ENCODE measurements at regions not wholly inside any gene's neighbourhood (a gene's known extent, or its start where the extent isn't known, plus 50 kb on each side); places are given as distances from the start of the nearest gene placed in this dataset.
A peak's percentile ranks its signal among the peaks of the same experiment; 100 is the strongest.

DNA sequence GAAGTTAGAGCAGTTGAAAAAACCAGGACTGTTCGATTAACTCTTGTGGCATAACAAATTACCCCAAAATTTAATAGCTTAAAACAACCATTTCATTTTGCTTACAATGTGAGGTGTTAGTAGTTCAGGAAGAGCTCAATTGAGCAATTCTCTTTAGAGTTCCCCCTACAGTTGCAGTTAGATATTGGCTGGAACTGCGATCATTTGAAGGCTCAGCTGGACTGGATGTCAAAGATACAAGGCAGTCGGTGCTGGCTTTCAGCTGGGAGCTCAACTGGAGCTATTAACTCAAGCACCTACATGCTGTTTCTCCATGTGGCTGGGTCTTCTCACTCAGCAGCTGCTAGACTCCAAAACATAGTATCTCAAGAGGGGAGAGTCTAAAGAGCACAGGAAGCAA is 96.0 kb upstream of the LOC128125822 start:
- TF ChIP-seq, protein P1, sequence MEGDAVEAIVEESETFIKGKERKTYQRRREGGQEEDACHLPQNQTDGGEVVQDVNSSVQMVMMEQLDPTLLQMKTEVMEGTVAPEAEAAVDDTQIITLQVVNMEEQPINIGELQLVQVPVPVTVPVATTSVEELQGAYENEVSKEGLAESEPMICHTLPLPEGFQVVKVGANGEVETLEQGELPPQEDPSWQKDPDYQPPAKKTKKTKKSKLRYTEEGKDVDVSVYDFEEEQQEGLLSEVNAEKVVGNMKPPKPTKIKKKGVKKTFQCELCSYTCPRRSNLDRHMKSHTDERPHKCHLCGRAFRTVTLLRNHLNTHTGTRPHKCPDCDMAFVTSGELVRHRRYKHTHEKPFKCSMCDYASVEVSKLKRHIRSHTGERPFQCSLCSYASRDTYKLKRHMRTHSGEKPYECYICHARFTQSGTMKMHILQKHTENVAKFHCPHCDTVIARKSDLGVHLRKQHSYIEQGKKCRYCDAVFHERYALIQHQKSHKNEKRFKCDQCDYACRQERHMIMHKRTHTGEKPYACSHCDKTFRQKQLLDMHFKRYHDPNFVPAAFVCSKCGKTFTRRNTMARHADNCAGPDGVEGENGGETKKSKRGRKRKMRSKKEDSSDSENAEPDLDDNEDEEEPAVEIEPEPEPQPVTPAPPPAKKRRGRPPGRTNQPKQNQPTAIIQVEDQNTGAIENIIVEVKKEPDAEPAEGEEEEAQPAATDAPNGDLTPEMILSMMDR (conservative IDR thresholded peaks at IDR 0.05; ENCODE audit: low read depth, low read length) = no peak
- peak; percentile 1 for DNase-seq (ENCODE audit: low read depth)
- H3K4me3 ChIP-seq (ENCODE audit: low read depth, low read length) = no peak overlapping the region

DNA sequence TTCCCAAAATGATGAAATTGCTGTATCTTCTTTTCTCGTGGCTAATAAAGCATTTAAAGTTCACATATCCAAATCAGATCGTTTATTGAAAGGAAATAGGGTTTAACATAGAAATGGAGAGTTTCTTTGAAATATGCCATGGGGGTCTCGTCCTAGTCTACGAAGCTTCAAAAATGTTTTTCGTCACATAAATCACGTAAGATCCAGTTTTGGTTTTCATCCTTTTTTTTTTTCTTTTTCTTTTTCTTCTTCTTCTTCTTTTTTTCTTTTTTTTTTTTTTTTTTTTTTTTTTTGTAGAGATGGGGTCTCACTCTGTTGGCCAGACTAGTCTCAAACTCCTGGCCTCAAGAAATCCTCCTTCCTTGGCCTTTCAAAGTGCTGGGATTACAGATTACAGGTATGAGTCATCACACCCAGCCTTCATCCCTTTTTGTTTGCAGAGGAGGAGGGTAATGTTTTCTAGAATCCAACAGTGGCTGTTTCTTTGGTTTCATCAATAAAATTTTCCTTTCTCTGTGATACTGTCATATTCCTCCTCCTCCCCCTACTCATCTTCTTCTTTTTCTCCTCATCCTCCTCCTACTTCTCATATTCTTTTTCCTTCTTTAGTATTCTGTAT is 94.7 kb upstream of the LOC128125822 start:
- TF ChIP-seq, protein P1 (conservative IDR thresholded peaks at IDR 0.05; ENCODE audit: low read depth, low read length) = no peak
- no peak overlapping the region for H3K4me3 ChIP-seq (ENCODE audit: low read depth, low read length)
- no peak for DNase-seq (ENCODE audit: low read depth)

DNA sequence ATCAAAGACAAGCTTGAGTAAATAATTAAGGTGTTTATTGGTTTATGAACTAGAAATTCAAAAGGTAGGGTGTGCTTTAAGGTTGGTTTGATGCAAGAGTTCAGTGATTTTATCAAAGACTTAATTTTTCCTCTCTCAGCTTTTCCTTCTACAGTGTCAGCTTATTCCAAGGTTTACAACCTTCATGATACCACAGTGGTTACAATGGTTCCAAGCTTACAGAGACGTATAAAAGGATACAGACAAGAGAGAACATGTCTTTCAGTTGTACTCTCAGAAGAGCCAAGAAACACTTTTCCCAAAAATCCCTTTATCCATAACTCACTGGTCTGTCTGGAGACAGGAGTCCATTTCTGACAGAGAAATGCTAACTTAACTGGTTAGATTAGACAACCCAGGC is 93.5 kb upstream of the LOC128125822 start:
- no peak overlapping the region for H3K4me3 ChIP-seq (ENCODE audit: low read depth, low read length)
- TF ChIP-seq, protein P1 (conservative IDR thresholded peaks at IDR 0.05; ENCODE audit: low read depth, low read length) = no peak
- no peak for DNase-seq (ENCODE audit: low read depth)

DNA sequence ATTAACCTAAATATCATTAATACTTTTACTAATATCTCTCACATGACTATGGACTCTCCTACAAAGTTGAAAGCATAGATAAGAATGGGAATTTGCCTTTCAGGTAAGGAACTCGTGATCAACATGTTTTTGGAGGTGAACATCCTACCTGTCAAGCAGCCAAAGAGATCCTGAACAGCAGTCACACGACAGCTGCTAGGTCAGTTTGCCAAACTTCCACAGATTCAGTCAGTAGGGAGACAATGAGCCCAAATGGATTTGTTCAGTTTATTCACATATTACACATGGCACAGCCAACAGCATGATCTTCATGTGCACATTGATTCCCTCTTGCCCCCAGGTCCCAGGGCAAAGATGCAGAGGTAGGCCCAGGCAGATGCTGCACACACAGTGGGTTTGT is 86.1 kb upstream of the LOC128125822 start:
- no peak overlapping the region for H3K4me3 ChIP-seq (ENCODE audit: low read depth, low read length)
- DNase-seq (ENCODE audit: low read depth) = no peak
- TF ChIP-seq, protein P1 (conservative IDR thresholded peaks at IDR 0.05; ENCODE audit: low read depth, low read length) = no peak

DNA sequence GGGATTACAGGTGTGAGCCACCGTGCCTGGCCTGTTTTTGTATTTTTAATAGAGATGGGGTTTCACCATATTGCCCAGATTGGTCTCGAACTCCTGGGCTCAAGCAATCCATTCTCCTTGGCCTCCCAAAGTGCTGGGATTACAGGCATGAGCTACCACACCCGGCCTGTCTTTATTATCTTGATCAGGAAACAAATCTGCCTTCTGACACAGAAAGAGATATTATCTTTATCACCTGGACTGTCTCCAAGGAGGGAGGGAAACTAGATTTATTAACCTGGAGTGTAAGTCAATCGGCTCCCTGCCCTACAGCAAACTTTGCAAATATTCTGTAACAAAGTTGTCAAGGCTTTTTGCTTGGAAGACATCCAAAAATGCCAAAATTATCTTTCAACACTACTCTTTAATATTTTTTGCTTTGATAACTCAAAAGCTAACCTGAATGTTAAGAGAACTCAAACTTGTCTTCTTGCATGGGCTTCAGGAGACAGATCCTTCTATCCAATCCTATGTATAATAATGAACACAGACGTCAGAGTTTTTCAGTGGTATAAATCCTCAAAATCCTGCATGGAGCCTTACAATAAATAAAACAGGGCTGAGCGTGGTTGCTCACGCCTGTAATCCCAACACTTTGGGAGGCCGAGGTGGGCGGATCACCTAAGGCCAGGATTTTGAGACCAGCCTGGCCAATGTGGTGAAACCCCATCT is 85.0 kb upstream of the LOC128125822 start:
- DNase-seq (ENCODE audit: low read depth) = no peak
- H3K4me3 ChIP-seq (ENCODE audit: low read depth, low read length) = no peak overlapping the region
- TF ChIP-seq, protein P1 (conservative IDR thresholded peaks at IDR 0.05; ENCODE audit: low read depth, low read length) = no peak

DNA sequence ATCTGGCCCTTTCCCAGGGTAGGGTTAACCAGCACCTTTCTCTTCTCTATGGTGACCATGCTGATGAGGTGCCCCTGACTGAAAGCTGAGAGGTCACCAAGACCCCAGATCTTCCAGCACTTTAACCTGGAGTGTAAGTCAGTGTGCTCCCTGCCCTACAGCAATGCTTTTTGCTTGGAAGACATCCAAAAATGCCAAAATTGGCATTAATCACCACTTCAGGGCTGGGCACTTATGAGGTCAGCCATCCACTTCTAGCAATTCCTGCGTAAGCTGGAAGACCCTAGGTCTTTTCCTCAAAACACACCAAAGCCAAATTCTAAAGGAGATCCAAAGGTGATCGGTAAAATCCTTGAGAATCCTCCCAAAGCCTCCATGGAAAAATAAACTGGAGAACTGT is 81.2 kb upstream of the LOC128125822 start:
- no peak for DNase-seq (ENCODE audit: low read depth)
- H3K4me3 ChIP-seq (ENCODE audit: low read depth, low read length) = no peak overlapping the region
- TF ChIP-seq, protein P1 (conservative IDR thresholded peaks at IDR 0.05; ENCODE audit: low read depth, low read length) = no peak

DNA sequence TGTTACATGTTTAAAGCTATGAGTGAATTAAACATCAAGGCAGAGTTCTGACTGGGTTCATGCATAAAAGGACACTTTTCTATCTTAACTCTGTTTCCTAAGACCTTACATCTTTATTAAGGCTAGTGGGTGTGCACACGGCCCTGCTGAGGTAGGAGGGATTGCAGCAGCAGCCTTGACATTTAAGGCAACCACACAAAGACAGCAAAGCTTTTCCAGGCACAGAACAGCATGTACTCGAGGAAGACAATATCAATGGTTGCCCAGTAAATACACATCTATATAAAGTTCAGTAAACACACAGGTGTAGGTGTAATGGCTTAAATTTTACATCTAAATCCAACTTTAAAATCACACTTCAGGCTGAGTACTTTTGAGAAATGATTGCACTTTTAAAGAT is 79.8 kb upstream of the LOC128125822 start:
- H3K4me3 ChIP-seq (ENCODE audit: low read depth, low read length) = no peak overlapping the region
- TF ChIP-seq, protein P1 (conservative IDR thresholded peaks at IDR 0.05; ENCODE audit: low read depth, low read length) = no peak
- no peak for DNase-seq (ENCODE audit: low read depth)

Data from choroid plexus epithelial cell (primary cell).